Upper lobe of left lung (tissue), 6 donors: ENCODE measurements at regions not wholly inside any gene's neighbourhood (a gene's known extent, or its start where the extent isn't known, plus 50 kb on each side); places are given as distances from the start of the nearest gene placed in this dataset.

ENCODE experiments used
- ATAC-seq, 2 donors: fragments of 200-7000 bp; cut with Tn5 transposase; one replicate each; pipeline ENCODE4 v1.9.1; 2022; ENCODE audit warnings: mild to moderate bottlenecking in 2 of 2, moderate library complexity in 2 of 2; ENCODE audit not compliant: low FRiP score in 2 of 2
- DNase-seq, 2 donors: peaks; one replicate each; pipeline ENCODE4 v3.0.0-alpha.2; 2019 to 2020
- H3K27ac ChIP-seq, 4 donors: fragments of 200-600 bp; sonication (generic); one replicate each; pipeline ENCODE4 v1.5.1; 2016 to 2019
- H3K27me3 ChIP-seq, 4 donors: fragments of 200-600 bp; sonication (generic); one replicate each; pipeline ENCODE4 v1.5.1; 2017 to 2019
- H3K36me3 ChIP-seq, 4 donors: fragments of 200-600 bp; sonication (generic); one replicate each; pipeline ENCODE4 v1.5.1; 2016 to 2019
- H3K4me1 ChIP-seq, 4 donors: fragments of 200-600 bp; sonication (generic); one replicate each; pipeline ENCODE4 v1.5.1; 2018 to 2019
- H3K4me3 ChIP-seq, 4 donors: fragments of 200-600 bp; sonication (generic); one replicate each; pipeline ENCODE4 v1.5.1; 2017 to 2019; ENCODE audit warnings: mild to moderate bottlenecking in 2 of 4, moderate library complexity in 1 of 4
- H3K9me3 ChIP-seq, 4 donors: fragments of 200-600 bp; sonication (generic); one replicate each; pipeline ENCODE4 v1.5.1; 2018 to 2019
- CTCF ChIP-seq, 6 experiments: fragments of 450-650 bp in 4 of 6; fragments of 200-600 bp in 2 of 6; sonication (generic) in 2 of 6; IDR thresholded peaks; one replicate each; pipeline ENCODE4 v1.5.1; 2016 to 2019; ENCODE audit warnings: antibody characterized with exemption in 6 of 6
- EP300 ChIP-seq, 4 donors: sonication (generic); formaldehyde crosslinking; IDR thresholded peaks; one replicate each; pipeline ENCODE4 v1.5.1; 2017; ENCODE audit warnings: antibody characterized with exemption in 4 of 4, control low read depth in 2 of 4
- POLR2A ChIP-seq, 4 donors: fragments of 450-650 bp; IDR thresholded peaks; one replicate each; pipeline ENCODE4 v1.5.1; 2016 to 2017; ENCODE audit warnings: antibody characterized with exemption in 4 of 4, mild to moderate bottlenecking in 2 of 4
- POLR2AphosphoS5 ChIP-seq, 2 donors: sonication (generic); formaldehyde crosslinking; IDR thresholded peaks; one replicate each; pipeline ENCODE4 v1.5.1; 2017; ENCODE audit warnings: antibody characterized with exemption in 2 of 2
- WGBS, 2 donors: methylation state at CpG; one replicate each; pipeline ENCODE4 v1.1.5; 2017 to 2018; 5-methylcytosine and 5-hydroxymethylcytosine counted together
- donor health status: DM: no; HTN: no; CAD: no; lungs with moderate emphysema.
- donor health status: DM: no; HTN: yes; CAD: no; lungs with severe emphysema.

- no peaks in the 10 kb centered on the region for H3K36me3 ChIP-seq
- H3K4me1 ChIP-seq = no peaks in the 10 kb centered on the region
- no peaks in the 10 kb centered on the region for H3K9me3 ChIP-seq
- no peak overlapping the region for H3K4me3 ChIP-seq
- H3K27me3 ChIP-seq = no peaks in the 10 kb centered on the region
- no peak for ATAC-seq
- no peak overlapping the region for H3K27ac ChIP-seq
- TF ChIP-seq CTCF (IDR thresholded peaks at IDR 0.05) (no peak), POLR2AphosphoS5 (IDR thresholded peaks at IDR 0.05) (no peak), EP300 (IDR thresholded peaks at IDR 0.05) (no peak), POLR2A (IDR thresholded peaks at IDR 0.05) (no peak)
- WGBS, 2 donors = 88 to 98% methylated on average over 2 of the region's 2 CpGs
- no peak for DNase-seq
Observed at GRCh38 chr7:55285665-55286064, 79.5 kb upstream of the LANCL2 start.

DNA sequence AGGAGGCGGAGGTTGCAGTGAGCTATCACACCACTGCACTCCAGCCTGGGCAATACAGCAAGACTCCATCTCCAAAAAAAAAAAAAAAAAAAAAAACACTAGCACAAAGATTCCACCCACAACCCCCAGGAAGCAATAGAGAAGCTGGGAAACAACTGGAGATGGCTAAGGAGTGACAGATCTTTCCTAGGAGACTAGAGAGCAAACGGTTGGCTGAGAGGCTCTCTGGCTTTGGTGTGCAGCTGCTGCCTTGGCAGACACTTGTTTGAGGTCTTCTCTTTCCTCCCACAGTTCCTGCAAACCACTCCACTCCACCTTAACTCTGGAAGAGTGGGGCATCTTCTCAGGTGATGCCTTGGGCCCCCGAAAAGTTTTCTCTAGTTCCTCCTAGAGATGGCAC, 78.5 kb upstream of the LANCL2 start:
- DNase-seq (no peak), ATAC-seq (no peak)
- H3K27me3 ChIP-seq = no peaks in the 10 kb centered on the region
- no peak overlapping the region for H3K27ac ChIP-seq
- no peaks in the 10 kb centered on the region for H3K9me3 ChIP-seq
- no peak overlapping the region for H3K4me3 ChIP-seq
- no peaks in the 10 kb centered on the region for H3K4me1 ChIP-seq
- H3K36me3 ChIP-seq = no peaks in the 10 kb centered on the region
- TF ChIP-seq EP300 (IDR thresholded peaks at IDR 0.05) = no peak
- no peak for TF ChIP-seq POLR2A (IDR thresholded peaks at IDR 0.05)
- TF ChIP-seq POLR2AphosphoS5 (IDR thresholded peaks at IDR 0.05) = no peak
- no peak for TF ChIP-seq CTCF (IDR thresholded peaks at IDR 0.05)
- 77 to 85% methylated on average over 3 of the region's 3 CpGs for WGBS, 2 donors

DNA sequence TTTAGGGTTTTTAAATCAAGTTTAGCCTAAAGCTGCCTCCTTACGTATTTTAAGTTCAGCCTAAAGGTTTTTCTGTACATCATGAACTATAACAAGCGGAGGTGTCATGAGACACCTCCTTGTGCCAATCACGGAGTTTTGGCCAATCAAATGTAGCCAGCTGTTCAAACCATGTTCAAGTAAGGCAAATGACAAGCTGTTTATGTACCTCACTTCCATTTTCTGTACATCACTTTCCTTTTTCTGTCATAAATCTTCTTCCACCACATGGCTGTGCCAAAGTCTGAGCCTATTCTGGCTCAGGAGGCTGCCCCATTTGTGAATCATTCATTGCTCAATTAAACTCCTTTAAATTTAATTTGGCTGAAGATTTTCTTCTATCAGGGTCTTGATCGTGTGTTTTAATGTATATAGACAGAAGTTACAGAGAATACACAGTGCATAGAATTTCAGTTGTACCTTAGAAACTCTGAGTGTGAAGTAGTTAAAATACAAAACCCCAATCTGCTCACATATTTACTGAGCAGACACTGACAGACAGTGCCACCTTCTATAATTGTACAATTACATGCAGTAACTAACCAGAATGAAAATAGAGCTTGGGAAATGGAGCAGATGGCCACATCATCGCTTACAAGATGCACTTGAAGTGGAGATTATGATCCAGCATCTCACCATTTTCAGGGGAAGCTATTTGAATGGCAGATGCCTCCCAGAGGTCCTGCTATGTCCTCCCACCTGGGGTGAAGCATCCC, 76.9 kb upstream of the LANCL2 start:
- Histone ChIP-seq H3K27ac (no peak overlapping the region), H3K27me3 (no peaks in the 10 kb centered on the region), H3K4me1 (no peaks in the 10 kb centered on the region), H3K9me3 (no peaks in the 10 kb centered on the region), H3K4me3 (no peak overlapping the region), H3K36me3 (no peaks in the 10 kb centered on the region)
- TF ChIP-seq POLR2A (IDR thresholded peaks at IDR 0.05) (no peak), POLR2AphosphoS5 (IDR thresholded peaks at IDR 0.05) (no peak), CTCF (IDR thresholded peaks at IDR 0.05) (no peak), EP300 (IDR thresholded peaks at IDR 0.05) (no peak)
- ATAC-seq = no peak
- WGBS, 2 donors = 72 to 78% methylated on average over 5 of the region's 5 CpGs
- no peak for DNase-seq

GRCh38 chr7:55296070-55296469, 69.1 kb upstream of the LANCL2 start:
- Histone ChIP-seq H3K4me3 (no peak overlapping the region), H3K36me3 (no peaks in the 10 kb centered on the region), H3K27ac (no peak overlapping the region), H3K27me3 (no peaks in the 10 kb centered on the region), H3K9me3 (no peaks in the 10 kb centered on the region), H3K4me1 (no peaks in the 10 kb centered on the region)
- DNase-seq (no peak), ATAC-seq (no peak)
- 75 to 79% methylated on average over 6 of the region's 6 CpGs for WGBS, 2 donors
- TF ChIP-seq EP300 (IDR thresholded peaks at IDR 0.05) = no peak
- no peak for TF ChIP-seq POLR2A (IDR thresholded peaks at IDR 0.05)
- TF ChIP-seq CTCF (IDR thresholded peaks at IDR 0.05) = no peak
- no peak for TF ChIP-seq POLR2AphosphoS5 (IDR thresholded peaks at IDR 0.05)
